Keratinocyte (primary cell): ENCODE measurements at regions not wholly inside any gene's neighbourhood (a gene's known extent, or its start where the extent isn't known, plus 50 kb on each side); places are given as distances from the start of the nearest gene placed in this dataset.

Experiments
- DNase-seq: peaks from one replicate; pipeline ENCODE4 v3.0.0-alpha.2; 2011; ENCODE audit warnings: low read depth, missing footprints, low spot score
- FAIRE-seq: peaks from 2 replicates; lab custom pipeline; 2011; peaks lifted over from hg19 to GRCh38; lab: Jason Lieb, UNC
- H2AFZ ChIP-seq: 2 replicates; pipeline ENCODE4 v1.6.0; 2012; ENCODE audit warnings: low read length, control low read depth, inconsistent platforms; ENCODE audit not compliant: control insufficient read depth
- H3K27ac ChIP-seq: 2 replicates; pipeline ENCODE4 v1.5.1; 2011; ENCODE audit warnings: low read length; ENCODE audit not compliant: control insufficient read depth, insufficient read depth
- H3K27me3 ChIP-seq: 3 replicates; pipeline ENCODE4 v1.6.0; 2011; ENCODE audit warnings: low read length; ENCODE audit not compliant: control insufficient read depth, insufficient read depth; ENCODE audit errors: extremely low read depth
- H3K36me3 ChIP-seq, 2 experiments: 2 replicates in 1 of 2; 3 replicates in 1 of 2; pipeline ENCODE4 v1.5.1; 2011; ENCODE audit warnings: low read length in 2 of 2, mild to moderate bottlenecking in 1 of 2; ENCODE audit not compliant: control insufficient read depth in 2 of 2, insufficient read depth in 2 of 2; ENCODE audit errors: extremely low read depth in 1 of 2
- H3K4me1 ChIP-seq: 3 replicates; pipeline ENCODE4 v1.5.1; 2011; ENCODE audit warnings: low read length; ENCODE audit not compliant: control insufficient read depth, insufficient read depth; ENCODE audit errors: extremely low read depth
- H3K4me2 ChIP-seq: 3 replicates; pipeline ENCODE4 v1.6.0; 2011; ENCODE audit warnings: low read depth, low read length; ENCODE audit not compliant: control insufficient read depth, insufficient read depth; ENCODE audit errors: extremely low read depth
- H3K4me3 ChIP-seq, 3 experiments: fragments of 200-600 bp in 1 of 3; sonication (generic) in 1 of 3; 2 replicates in 2 of 3; 3 replicates in 1 of 3; pipeline ENCODE4 v1.5.1; 2011 to 2016; ENCODE audit warnings: low read length in 3 of 3, mild to moderate bottlenecking in 3 of 3, control low read depth in 2 of 3, inconsistent platforms in 1 of 3, low read depth in 1 of 3, mixed read lengths in 1 of 3, mixed run types in 1 of 3, moderate library complexity in 1 of 3; ENCODE audit not compliant: control insufficient read depth in 2 of 3, insufficient read depth in 2 of 3; ENCODE audit errors: extremely low read depth in 1 of 3
- H3K79me2 ChIP-seq: 2 replicates; pipeline ENCODE4 v1.6.0; 2012; ENCODE audit warnings: low read length; ENCODE audit not compliant: control insufficient read depth, insufficient read depth
- H3K9ac ChIP-seq: 3 replicates; pipeline ENCODE4 v1.6.0; 2011; ENCODE audit warnings: low read length; ENCODE audit not compliant: control insufficient read depth, insufficient read depth; ENCODE audit errors: extremely low read depth
- H3K9me1 ChIP-seq: 3 replicates; pipeline ENCODE4 v1.6.0; 2011; ENCODE audit warnings: low read length; ENCODE audit not compliant: control insufficient read depth, insufficient read depth; ENCODE audit errors: extremely low read depth
- H3K9me3 ChIP-seq: 2 replicates; pipeline ENCODE4 v1.5.1; 2012; ENCODE audit warnings: low read depth, low read length; ENCODE audit not compliant: control insufficient read depth
- H4K20me1 ChIP-seq: 3 replicates; pipeline ENCODE4 v1.6.0; 2011; ENCODE audit warnings: low read length; ENCODE audit not compliant: control insufficient read depth, insufficient read depth; ENCODE audit errors: extremely low read depth
- EZH2 ChIP-seq: IDR thresholded peaks from one replicate; pipeline ENCODE4 v1.6.1; 2012; ENCODE audit warnings: inconsistent platforms, mild to moderate bottlenecking, low read length, moderate library complexity
- dilution Hi-C: fragments of 300-500 bp; cut with MboI; formaldehyde crosslinking; loops from one replicate; pipeline ENCODE4 v1.7.0; 2020; ENCODE audit warnings: low sequenced_read_pairs; ENCODE audit not compliant: extremely low pct_ligation_motif_present
- TF ChIP-seq, protein P1 (sequence below), 3 experiments: IDR thresholded peaks in 1 of 3; conservative IDR thresholded peaks in 1 of 3; optimal IDR thresholded peaks in 1 of 3; 2 replicates in 2 of 3; 3 replicates in 1 of 3; pipeline versions ENCODE3 to v1.5.1; 2011; ENCODE audit warnings: low read length in 3 of 3, mild to moderate bottlenecking in 3 of 3, moderate library complexity in 2 of 3, control low read depth in 1 of 3, inconsistent platforms in 1 of 3; ENCODE audit not compliant: insufficient read depth in 2 of 3; ENCODE audit errors: extremely low read depth in 1 of 3

GRCh38 chr10:128992770-128993169 lies 474.3 kb upstream of the MGMT start:
- no peak overlapping the region for H3K27ac ChIP-seq
- no peak overlapping the region for H3K4me2 ChIP-seq
- peaks cover 2% of the 10 kb centered on the region for H3K9me3 ChIP-seq
- no peaks in the 10 kb centered on the region for H3K27me3 ChIP-seq
- DNase-seq (no peak), FAIRE-seq (no peak)
- no peaks in the 10 kb centered on the region for H4K20me1 ChIP-seq
- H3K4me3 ChIP-seq: no peak overlapping the region
- dilution Hi-C loops: no loop called here
- no peaks in the 10 kb centered on the region for H3K36me3 ChIP-seq
- no peak for TF ChIP-seq EZH2
- TF ChIP-seq, protein P1, sequence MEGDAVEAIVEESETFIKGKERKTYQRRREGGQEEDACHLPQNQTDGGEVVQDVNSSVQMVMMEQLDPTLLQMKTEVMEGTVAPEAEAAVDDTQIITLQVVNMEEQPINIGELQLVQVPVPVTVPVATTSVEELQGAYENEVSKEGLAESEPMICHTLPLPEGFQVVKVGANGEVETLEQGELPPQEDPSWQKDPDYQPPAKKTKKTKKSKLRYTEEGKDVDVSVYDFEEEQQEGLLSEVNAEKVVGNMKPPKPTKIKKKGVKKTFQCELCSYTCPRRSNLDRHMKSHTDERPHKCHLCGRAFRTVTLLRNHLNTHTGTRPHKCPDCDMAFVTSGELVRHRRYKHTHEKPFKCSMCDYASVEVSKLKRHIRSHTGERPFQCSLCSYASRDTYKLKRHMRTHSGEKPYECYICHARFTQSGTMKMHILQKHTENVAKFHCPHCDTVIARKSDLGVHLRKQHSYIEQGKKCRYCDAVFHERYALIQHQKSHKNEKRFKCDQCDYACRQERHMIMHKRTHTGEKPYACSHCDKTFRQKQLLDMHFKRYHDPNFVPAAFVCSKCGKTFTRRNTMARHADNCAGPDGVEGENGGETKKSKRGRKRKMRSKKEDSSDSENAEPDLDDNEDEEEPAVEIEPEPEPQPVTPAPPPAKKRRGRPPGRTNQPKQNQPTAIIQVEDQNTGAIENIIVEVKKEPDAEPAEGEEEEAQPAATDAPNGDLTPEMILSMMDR (optimal IDR thresholded peaks at IDR 0.05 in 1 of 3, IDR thresholded peaks at IDR 0.05 in 1 of 3, conservative IDR thresholded peaks at IDR 0.05 in 1 of 3; ENCODE audit: extremely low read depth in 1 of 3, insufficient read depth in 2 of 3, low read length in 3 of 3): no peak
- no peak overlapping the region for H2AFZ ChIP-seq
- H3K9ac ChIP-seq: no peak overlapping the region
- H3K4me1 ChIP-seq: no peaks in the 10 kb centered on the region
- H3K9me1 ChIP-seq: no peaks in the 10 kb centered on the region
- no peaks in the 10 kb centered on the region for H3K79me2 ChIP-seq

DNA sequence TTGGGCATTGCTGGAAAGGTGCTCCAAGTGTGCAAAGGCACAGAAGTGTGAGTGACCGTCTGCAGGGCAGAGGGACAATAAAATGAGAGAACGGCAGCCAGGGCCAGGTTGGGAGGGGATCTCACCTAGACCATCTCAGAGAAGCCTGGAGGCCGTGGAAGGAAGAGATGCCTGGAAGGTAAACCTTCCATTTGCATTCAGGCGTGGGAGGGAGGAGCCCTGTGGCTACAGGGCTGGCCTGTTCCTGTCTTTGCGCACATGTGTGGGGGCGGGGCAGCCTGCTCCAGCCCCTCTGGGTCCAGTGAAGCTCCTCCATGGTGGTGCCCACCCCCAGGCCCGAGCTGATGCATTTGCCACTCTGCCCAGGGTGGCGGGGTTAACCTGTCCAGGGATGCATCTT lies 473.6 kb upstream of the MGMT start:
- no peak overlapping the region for H2AFZ ChIP-seq
- H3K4me3 ChIP-seq: no peak overlapping the region
- no peak for FAIRE-seq
- dilution Hi-C loops: no loop called here
- no peaks in the 10 kb centered on the region for H3K9me1 ChIP-seq
- no peak for DNase-seq
- H3K27me3 ChIP-seq: no peaks in the 10 kb centered on the region
- peaks cover 2% of the 10 kb centered on the region for H3K9me3 ChIP-seq
- no peaks in the 10 kb centered on the region for H3K79me2 ChIP-seq
- H4K20me1 ChIP-seq: no peaks in the 10 kb centered on the region
- H3K4me1 ChIP-seq: no peaks in the 10 kb centered on the region
- no peak overlapping the region for H3K27ac ChIP-seq
- H3K9ac ChIP-seq: no peak overlapping the region
- H3K36me3 ChIP-seq: no peaks in the 10 kb centered on the region
- no peak overlapping the region for H3K4me2 ChIP-seq
- TF ChIP-seq EZH2: no peak
- TF ChIP-seq, protein P1 (optimal IDR thresholded peaks at IDR 0.05 in 1 of 3, IDR thresholded peaks at IDR 0.05 in 1 of 3, conservative IDR thresholded peaks at IDR 0.05 in 1 of 3; ENCODE audit: extremely low read depth in 1 of 3, insufficient read depth in 2 of 3, low read length in 3 of 3): no peak
